Skeletal muscle satellite cell (primary cell): ENCODE measurements at regions not wholly inside any gene's neighbourhood (a gene's known extent, or its start where the extent isn't known, plus 50 kb on each side); places are given as distances from the start of the nearest gene placed in this dataset.

Experiments used
- H3K27me3 ChIP-seq: 2 replicates; pipeline ENCODE4 v1.7.0; 2013; ENCODE audit warnings: low read length; ENCODE audit not compliant: control insufficient read depth, insufficient read depth
- H3K36me3 ChIP-seq: 2 replicates; pipeline ENCODE4 v1.7.0; 2013; ENCODE audit warnings: mild to moderate bottlenecking, control low read depth, low read length; ENCODE audit not compliant: insufficient read depth
- H3K4me1 ChIP-seq: 2 replicates; pipeline ENCODE4 v1.7.0; 2013; ENCODE audit warnings: low read length; ENCODE audit not compliant: control insufficient read depth, insufficient read depth
- H3K4me2 ChIP-seq: 2 replicates; pipeline ENCODE4 v1.7.0; 2013; ENCODE audit warnings: mild to moderate bottlenecking, low read length
- H3K4me3 ChIP-seq: 2 replicates; pipeline ENCODE4 v1.7.0; 2013; ENCODE audit warnings: low read length
- H3K9ac ChIP-seq: 2 replicates; pipeline ENCODE4 v1.7.0; 2013; ENCODE audit warnings: mild to moderate bottlenecking, low read depth, low read length, moderate library complexity
- H3K9me3 ChIP-seq: replicated peaks from 2 replicates; pipeline ENCODE4 v1.7.0; 2013; ENCODE audit warnings: mild to moderate bottlenecking, control low read depth, low read length

- Histone ChIP-seq H3K4me1 (peaks cover 12% of the 10 kb centered on the region), H3K4me3 (no peak overlapping the region), H3K36me3 (no peaks in the 10 kb centered on the region), H3K4me2 (no peak overlapping the region), H3K9me3 (no peaks in the 10 kb centered on the region), H3K27me3 (no peaks in the 10 kb centered on the region), H3K9ac (no peak overlapping the region)
These were observed 498.0 kb upstream of the NFIA start for GRCh38 chr1:60584371-60584770.

- no peak overlapping the region for H3K4me3 ChIP-seq
- H3K4me1 ChIP-seq, result peaks cover 12% of the 10 kb centered on the region
- no peak overlapping the region for H3K4me2 ChIP-seq
These were observed 498.7 kb upstream of the NFIA start for GRCh38 chr1:60583696-60584095.

DNA sequence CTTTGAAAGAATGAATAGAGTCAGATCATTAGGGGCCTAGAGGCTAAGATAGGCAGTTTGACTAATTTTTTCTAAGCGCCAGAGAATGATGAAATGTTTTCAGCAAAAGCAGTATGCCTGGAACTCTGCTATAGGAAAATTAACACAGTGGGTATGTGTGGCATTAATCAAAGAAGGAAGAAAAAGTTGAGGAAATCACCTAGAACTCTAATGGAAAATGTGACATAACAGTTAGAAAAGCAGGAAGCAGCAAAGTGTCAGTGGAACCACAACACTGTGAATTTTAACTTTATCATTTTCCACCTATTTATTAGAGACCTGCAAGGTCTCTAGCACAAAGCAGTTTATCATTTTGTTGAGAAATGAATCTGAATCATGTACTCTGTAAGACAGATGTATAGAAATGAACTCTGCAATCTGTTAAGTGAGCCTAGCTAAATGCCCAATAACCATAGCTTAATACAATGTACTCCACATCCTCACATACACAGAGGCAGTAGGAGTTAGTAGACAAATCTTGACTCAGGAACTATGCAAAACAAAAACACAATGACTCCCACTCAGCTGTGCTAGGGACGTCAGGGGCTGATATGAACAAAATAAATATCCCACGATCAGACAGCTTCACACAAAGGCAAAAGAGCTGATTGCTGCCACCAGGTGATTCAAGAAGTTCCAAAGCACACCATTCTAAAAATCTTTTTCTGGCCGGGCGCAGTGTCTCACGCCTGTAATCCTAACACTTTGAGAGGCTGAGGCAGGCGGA is 500.7 kb upstream of the NFIA start:
- no peak overlapping the region for H3K9ac ChIP-seq
- no peak overlapping the region for H3K4me2 ChIP-seq
- no peaks in the 10 kb centered on the region for H3K27me3 ChIP-seq
- no peaks in the 10 kb centered on the region for H3K36me3 ChIP-seq
- H3K4me3 ChIP-seq, result no peak overlapping the region
- H3K4me1 ChIP-seq, result peaks cover 12% of the 10 kb centered on the region
- no peaks in the 10 kb centered on the region for H3K9me3 ChIP-seq

More at GRCh38 chr1:60583696-60584095, 498.7 kb upstream of the NFIA start:
- no peaks in the 10 kb centered on the region for H3K27me3 ChIP-seq
- no peaks in the 10 kb centered on the region for H3K36me3 ChIP-seq
- no peaks in the 10 kb centered on the region for H3K9me3 ChIP-seq
- H3K9ac ChIP-seq, result no peak overlapping the region

- Histone ChIP-seq H3K36me3 (no peaks in the 10 kb centered on the region), H3K4me1 (peaks cover 36% of the 10 kb centered on the region), H3K9ac (no peak overlapping the region), H3K4me2 (no peak overlapping the region), H3K4me3 (no peak overlapping the region), H3K27me3 (no peaks in the 10 kb centered on the region), H3K9me3 (no peaks in the 10 kb centered on the region)
These were observed 503.5 kb upstream of the C1orf87 start for GRCh38 chr1:60577029-60577428.

DNA sequence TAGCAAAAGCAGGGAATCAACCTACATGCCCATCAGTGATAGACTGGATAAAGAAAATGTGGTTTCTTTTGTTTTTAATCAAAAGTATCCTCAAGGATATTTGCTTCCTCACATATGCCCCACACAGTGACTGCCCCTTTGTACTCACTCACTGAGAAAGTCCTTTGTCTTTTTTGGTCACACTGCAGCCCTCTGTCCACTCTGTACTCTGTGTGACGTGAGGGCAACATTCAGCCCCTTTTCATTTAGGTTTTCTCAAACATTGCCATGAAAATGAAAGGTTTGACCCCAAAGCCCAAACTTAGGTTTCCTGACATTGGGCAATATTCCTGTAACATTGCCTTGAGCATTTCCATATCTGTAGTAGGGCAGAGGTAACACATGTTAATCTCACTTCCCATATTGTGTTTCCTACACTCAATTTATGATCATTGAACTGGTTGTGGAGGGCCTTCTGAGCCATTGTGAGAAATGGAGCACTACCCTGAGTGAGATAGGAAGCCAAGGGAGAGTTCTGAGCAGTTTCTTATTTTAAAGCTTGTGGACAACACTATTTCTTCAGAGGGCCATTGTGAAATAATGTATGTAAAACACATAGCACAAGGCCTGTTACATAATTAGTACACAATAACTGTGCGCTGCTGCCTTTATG is 501.9 kb upstream of the C1orf87 start:
- Histone ChIP-seq H3K4me2 (no peak overlapping the region), H3K36me3 (no peaks in the 10 kb centered on the region), H3K4me1 (peaks cover 35% of the 10 kb centered on the region), H3K9me3 (no peaks in the 10 kb centered on the region), H3K9ac (no peak overlapping the region), H3K4me3 (no peak overlapping the region), H3K27me3 (no peaks in the 10 kb centered on the region)

DNA sequence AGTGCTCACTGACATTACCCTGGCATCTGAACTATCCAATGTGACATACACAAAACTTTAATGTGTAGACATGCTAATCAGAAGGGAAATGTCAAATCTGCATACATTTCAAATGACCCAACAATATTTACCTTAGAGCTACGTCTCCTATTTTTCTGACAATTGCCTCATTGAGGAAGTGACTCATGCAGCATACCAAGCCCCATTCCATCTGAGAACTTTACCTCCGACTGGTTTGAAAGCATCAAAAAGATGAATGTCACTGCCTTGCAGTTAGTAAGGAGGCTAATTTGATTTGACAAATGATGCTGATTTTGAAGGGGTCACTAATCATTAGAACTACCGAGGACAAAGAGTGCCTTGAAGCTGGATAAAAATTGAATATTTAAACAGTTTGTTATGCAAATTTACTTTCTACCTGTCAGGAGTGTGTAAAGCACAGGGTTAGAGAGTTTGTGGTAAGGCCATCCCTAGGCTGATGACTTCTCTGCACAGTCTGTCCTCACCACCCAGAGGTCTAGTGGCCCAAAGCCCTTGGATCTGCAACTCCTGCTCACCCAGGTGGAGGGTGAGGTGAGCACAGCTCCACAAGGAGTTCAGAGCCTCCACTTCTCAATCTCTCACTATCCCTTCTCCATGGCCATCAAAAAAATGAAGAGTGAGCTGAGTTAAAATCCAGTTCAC is 500.3 kb upstream of the C1orf87 start:
- Histone ChIP-seq H3K9me3 (no peaks in the 10 kb centered on the region), H3K4me2 (peak overlapping the region; percentile 59), H3K27me3 (no peaks in the 10 kb centered on the region), H3K36me3 (no peaks in the 10 kb centered on the region), H3K4me1 (peaks cover 32% of the 10 kb centered on the region), H3K9ac (peak overlapping the region; percentile 57), H3K4me3 (peak overlapping the region; percentile 23)

GRCh38 chr1:60573121-60573520 is 499.6 kb upstream of the C1orf87 start:
- Histone ChIP-seq H3K27me3 (no peaks in the 10 kb centered on the region), H3K9ac (peak overlapping the region; percentile 57), H3K9me3 (no peaks in the 10 kb centered on the region), H3K4me1 (peaks cover 32% of the 10 kb centered on the region), H3K4me3 (peak overlapping the region; percentile 23), H3K36me3 (no peaks in the 10 kb centered on the region), H3K4me2 (peak overlapping the region; percentile 59)

DNA sequence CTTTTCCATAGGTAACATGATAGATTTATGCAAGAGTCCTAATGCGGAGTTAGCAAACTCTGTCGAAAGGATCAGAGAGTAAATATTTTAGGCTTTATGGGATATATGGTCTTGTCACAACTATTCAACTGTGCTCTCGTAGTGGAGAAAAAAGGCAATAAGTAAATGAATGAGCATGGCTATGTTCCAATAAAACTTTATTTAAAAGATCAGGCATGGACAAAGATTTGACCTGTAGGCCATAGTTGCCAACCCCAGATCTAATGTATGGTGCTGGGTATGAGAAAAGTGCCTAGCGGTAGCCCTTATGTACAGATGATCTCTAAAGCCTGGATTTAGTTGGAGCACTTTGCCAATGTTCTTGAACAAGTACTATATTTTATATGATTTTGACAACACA is 498.8 kb upstream of the C1orf87 start:
- Histone ChIP-seq H3K27me3 (no peaks in the 10 kb centered on the region), H3K9ac (peak overlapping the region; percentile 39), H3K4me3 (no peak overlapping the region), H3K4me1 (peaks cover 32% of the 10 kb centered on the region), H3K36me3 (no peaks in the 10 kb centered on the region), H3K9me3 (no peaks in the 10 kb centered on the region), H3K4me2 (no peak overlapping the region)

GRCh38 chr1:60571811-60572210 is 498.2 kb upstream of the C1orf87 start:
- H3K9ac ChIP-seq, result peak overlapping the region; percentile 39
- H3K4me3 ChIP-seq, result no peak overlapping the region
- no peaks in the 10 kb centered on the region for H3K27me3 ChIP-seq
- H3K4me2 ChIP-seq, result no peak overlapping the region
- H3K36me3 ChIP-seq, result no peaks in the 10 kb centered on the region
- peaks cover 32% of the 10 kb centered on the region for H3K4me1 ChIP-seq
- no peaks in the 10 kb centered on the region for H3K9me3 ChIP-seq

GRCh38 chr1:60569189-60569588 is 495.6 kb upstream of the C1orf87 start:
- no peak overlapping the region for H3K9ac ChIP-seq
- no peaks in the 10 kb centered on the region for H3K9me3 ChIP-seq

GRCh38 chr1:60567256-60567655 is 493.7 kb upstream of the C1orf87 start:
- Histone ChIP-seq H3K4me2 (no peak overlapping the region), H3K4me3 (no peak overlapping the region), H3K27me3 (no peaks in the 10 kb centered on the region), H3K9ac (no peak overlapping the region), H3K36me3 (no peaks in the 10 kb centered on the region), H3K4me1 (peaks cover 10% of the 10 kb centered on the region), H3K9me3 (no peaks in the 10 kb centered on the region)

More at GRCh38 chr1:60569189-60569588, 495.6 kb upstream of the C1orf87 start:
- H3K27me3 ChIP-seq, result no peaks in the 10 kb centered on the region
- no peak overlapping the region for H3K4me3 ChIP-seq
- H3K4me1 ChIP-seq, result peaks cover 29% of the 10 kb centered on the region
- no peak overlapping the region for H3K4me2 ChIP-seq
- no peaks in the 10 kb centered on the region for H3K36me3 ChIP-seq
